GM04504 (cell line): ENCODE measurements at regions not wholly inside any gene's neighbourhood (a gene's known extent, or its start where the extent isn't known, plus 50 kb on each side); places are given as distances from the start of the nearest gene placed in this dataset.
A peak's percentile ranks its signal among the peaks of the same experiment; 100 is the strongest.
"Not testable (repeated sequence)": the region's sequence is repeated elsewhere in the genome, so short reads cannot be mapped to it uniquely, and the experiment has no call there.

Source experiments
- DNase-seq: peaks from one replicate; pipeline ENCODE4 v3.0.0-alpha.2; 2012; ENCODE audit warnings: low read depth

DNA sequence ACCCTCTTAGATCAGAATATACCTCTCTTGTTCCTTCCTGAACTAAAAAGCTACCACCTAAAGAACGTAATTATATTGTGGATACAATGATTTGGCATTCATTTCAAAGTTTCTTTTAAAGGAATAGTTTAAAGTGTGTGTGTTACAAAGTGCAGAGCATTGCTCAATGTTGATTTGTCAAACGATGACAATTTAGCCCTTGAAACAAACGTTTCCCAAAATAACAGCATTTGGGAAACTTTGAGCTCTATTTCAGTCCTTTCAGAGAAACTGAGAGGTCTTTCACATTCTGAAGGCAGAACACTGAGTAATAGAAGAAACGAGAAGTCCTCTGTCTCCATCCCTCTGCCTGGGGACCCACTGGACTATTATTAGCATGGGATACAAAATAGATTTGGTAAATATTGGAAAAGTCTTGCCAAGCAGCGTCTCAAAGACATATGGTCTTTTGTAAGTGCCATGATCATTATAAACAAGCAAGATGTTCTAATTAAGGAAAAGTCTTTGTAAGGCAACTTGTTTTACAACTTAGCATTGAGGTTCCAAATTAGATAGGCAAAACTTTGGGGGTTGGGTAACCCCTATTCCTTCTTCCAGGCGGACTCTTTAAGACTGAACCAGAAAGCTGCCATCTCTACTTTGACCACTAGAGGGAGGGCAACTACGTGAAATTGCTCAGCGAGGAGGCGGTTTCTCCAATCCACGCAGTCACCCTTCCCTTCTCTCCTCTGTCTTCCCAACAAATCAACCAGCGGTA is 208.8 kb downstream of the RNF144B start:
- peak; percentile 28 for DNase-seq

DNA sequence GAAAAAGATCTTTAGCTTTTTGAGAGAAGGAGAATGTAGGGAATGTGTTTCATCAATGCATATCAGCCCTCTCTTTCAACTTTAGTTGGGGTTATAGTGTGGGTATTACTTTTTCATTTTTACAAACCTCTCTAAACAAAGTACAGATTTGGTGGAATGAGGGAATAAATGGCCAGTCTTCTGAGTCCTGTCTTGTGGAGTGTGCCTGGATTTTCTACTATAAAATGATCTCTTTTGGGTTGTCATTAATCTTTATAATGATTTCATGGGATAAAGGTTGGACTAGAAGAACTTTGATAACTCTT is 209.3 kb downstream of the RNF144B start:
- DNase-seq = no peak

DNA sequence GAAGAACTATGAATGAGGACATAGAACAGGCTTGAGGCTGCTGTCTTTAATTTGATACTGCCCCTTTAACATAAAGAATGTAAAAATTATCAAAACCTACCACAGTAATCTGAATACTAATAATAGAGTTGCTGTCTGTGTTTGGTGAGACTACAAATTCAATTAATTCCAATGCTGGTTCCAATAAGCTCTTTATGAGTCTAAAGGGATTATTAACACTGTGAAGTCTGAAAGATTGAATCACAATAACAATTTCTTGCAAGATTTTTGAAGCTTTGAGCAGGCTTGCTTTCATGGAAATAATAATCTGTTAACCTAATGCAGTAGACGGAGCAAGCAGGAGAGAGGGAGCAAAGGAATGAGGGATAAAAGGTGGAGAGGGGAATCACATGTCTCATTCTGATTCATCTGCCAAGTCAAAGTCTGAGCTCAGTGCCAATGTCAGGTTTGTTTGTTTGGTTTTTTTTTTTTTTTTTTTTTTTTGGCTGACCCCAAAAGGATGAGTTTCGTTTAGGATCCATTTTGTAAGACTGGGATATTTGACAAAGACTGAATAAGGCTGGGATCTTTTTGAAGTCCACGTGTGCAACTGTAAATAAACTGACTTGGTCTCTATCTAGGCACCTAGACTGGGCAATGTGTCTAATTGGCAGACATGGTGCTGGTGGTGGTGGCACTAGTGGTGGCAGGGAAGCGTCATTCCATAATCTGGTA is 211.6 kb downstream of the RNF144B start:
- no peak for DNase-seq

DNA sequence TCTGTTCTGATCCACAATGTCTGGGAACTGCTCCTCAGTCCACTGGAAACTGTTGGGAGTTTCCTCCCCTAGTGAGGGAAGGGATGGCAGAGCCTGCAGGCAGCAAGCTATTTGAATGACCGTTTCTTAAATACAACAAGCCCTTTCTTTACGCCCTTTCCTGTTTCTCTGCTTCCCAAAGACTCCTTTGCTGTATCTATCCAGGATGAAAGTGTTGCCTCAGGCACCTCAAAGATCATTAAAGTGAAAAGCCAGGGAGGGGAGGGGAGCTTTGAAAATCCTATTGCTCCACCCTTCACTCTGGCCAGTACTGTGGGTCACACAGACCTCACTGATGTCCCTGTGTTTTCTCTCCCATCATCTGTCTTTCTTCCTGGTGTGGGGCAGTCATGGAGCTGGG is 213.1 kb downstream of the RNF144B start:
- DNase-seq = no peak

DNA sequence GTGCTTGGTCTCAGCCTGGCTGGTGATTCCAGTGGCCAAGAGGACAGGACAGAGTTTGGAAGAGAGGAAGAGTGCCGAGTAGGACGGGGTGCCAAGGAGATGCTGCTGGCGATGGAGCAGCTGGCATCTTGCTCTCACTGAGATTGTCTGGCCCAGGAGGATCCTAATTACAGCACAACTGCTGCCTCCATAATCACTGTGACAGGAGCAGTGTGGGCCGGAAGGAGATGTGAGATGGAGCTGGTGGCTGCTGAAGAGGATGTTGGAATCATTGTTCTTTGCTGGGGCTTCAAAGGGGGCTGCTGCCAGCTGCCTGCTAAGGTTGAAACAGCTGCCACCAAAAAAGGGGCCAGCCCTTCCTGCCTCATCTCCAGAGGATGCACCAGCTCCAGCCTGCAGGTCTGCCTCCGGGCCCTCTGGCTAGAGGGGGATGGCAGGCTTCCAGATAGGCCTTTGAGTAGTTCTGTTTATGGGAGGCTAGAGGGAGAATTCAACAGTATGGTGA is 214.4 kb downstream of the RNF144B start:
- DNase-seq = no peak

DNA sequence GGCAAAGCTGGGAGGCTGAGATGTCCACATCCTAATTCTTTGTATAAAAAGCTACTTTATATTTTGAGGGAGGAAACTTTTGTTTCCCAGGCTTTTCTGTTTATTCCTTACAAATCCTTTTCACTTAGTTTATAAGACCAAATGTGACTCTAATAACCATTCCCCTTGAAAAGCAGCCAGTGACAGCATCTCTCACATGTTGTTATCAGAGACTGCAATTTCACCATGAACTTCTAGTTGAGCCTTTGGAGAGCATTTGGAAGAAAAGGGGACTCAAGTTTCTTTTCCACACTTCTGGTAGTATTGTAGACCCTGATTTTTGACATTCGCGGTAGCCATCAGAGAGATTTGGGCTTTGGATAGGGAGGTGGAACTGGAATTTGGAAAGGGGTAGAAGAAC is 215.8 kb downstream of the RNF144B start:
- DNase-seq = no peak

DNA sequence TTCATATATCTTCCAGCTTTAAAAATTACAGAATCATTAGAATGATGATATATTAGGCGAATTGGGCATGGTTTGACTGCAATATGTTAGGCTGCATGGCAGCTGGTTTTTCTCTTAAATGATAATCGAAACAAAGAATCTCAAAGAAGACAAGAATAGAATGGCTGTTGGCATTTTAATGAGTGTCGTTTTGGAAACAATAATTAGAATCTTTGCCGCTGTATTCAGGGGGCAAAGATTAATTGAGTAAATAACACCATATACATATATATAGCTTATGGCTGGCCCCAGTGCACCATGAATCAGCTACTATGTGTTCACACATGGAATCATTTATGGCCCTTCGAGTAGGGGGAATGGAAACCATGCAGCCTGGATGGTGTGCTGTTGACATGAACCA is 216.2 kb downstream of the RNF144B start:
- no peak for DNase-seq

DNA sequence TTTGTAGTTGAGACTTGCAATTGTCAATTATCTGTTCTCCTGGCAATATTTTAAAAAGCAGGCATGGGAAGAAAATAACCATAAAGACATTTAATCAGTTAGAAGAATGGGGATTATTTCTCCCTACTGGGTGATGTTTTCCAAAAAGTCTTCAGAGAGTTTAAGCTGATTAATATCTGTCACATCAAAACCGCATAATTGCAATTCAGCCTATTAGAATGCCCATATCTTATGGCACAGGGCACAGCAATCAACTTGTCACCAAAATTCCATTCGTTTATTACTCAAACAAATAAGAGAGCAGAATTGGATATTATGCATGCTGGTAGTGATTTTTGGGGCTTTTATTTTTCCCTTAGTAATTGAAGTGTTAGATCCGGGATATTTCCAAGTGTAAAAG is 218.7 kb downstream of the RNF144B start:
- no peak for DNase-seq

DNA sequence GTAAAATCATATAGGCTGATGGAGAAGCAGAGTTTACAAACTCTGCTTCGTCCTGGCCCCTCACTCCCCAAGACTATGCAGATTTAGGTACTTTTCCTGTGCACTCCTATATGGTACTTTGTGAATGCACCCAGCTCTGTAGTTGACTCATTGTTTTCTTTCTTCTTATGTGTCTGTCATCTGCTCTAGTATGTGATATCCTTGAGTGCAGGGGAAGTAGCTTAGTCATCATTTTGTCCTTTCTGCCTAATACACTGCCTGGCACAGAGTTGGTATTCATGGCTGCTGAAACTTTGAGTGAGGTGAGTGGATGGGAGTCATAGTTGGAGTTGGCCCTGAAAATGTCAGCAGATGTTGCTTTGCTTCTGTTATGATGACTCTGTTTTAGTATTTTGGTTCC is 222.6 kb downstream of the RNF144B start:
- no peak for DNase-seq

DNA sequence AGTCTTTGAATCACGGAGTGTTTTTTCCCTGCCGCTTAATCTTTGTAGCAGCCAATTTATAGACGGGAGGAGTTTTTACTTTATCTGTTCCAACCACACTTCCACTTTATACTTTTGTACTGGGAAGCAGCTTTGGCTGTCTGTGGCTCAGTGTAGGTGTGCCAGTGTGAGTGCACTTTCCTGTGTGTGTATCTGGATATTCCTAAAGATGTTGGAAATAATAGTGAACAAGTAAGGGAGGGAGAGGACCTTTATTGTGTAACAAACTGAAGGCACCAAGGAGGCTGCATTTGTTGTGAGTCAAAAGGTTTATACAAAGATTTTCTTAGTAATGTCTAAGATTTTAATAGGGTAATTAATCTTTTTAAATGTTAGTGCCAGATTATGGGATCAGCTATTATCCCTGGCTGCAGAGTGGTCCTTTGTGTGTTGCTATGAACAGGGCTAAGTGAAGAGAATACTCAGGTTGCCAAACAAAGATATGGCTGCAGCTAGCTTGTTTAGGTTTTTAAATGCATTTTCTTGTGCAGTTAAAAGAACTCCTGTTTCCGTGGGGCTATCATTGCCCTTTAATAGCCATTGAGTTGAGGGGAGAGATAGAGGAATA is 226.3 kb downstream of the RNF144B start:
- no peak for DNase-seq

DNA sequence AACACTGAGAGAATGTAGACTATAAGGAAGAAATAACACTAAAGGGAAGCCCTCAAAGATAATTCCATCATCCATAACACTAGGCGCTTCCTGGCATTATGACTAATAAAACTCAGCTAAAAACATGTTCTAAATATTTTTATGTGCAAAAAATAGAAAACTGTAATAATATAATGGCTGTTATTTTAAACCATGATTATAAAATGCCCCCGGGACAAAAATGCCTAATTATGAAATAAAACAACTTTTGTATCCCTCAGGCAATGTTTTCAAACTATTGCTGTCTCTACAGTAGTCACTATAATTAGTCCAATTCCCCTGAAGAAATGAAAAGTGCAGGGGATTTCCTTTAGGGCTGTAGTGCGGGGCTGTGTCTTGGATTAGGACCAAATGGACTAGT is 242.4 kb downstream of the RNF144B start:
- DNase-seq = no peak

DNA sequence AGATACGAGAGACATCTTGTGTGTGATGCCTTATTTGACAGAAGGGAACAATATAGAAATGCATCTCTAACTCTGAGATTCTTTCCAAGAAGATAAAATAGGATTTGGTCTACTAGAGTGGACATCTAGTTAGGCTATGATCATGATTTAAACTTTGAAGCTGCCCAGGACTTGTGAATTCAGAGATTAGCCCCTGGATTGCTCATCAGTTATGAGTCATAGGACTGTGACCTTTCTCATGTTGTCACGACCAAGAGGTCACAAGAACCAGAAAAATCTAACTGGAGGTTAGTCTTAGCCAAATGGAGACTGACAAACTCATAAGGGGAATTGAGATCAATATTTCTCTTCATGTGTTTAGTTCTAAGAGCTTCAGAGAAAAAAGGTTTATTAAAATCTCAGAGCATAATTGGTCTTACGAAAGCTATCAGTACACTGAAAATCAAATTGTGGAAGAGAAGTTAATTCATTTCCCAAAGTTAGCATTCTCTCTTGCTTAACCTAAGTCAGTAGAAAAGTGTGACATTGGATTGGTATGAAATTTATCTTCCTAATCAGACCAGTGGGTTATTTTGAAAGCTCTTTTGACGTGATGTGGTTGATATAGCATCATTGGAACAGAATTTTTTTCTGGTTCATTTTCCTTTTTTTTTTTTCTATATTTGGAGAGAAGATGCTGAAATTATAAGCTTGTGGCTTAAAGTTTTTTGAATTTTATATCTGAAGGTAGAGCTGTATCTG is 245.7 kb downstream of the RNF144B start:
- DNase-seq = peak; percentile 1

DNA sequence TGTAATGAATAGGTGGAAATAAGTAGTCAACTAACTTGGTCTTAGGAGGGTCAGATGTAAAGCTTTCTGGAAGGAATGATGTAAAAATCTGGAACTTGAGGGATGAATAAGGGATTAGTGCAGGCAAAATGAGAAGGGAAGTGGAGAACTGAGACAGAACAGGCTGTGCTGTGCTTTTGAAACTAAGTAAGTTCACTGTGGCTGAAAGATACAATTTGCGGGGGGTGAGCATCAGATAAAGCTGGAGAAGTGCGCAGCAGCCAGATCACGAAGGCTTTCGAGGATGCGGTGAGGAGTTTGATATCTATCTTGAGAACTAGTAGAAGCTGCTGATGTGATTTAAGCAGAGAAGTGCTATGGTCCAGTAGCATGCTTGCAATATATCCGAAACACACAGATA is 247.8 kb downstream of the RNF144B start:
- DNase-seq = no peak

DNA sequence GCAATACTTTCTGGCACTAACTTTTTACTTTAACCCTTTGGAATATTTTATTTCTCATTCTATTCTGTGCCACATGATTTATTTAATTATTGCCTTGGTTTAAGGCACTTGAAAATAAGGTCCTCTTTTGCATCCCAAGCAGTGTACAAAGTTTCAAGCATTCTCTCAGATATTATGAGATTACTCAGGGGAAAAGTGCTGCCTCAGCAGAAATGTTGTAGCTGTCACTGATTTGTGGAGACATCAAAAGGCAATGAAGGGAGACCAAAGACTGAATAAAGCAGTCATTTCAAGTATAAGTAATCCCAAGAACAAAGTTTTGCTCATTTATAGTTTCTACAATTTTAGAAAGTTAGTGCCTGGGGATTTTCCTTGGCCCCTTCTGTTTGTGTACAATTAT is 253.0 kb downstream of the RNF144B start:
- no peak for DNase-seq

DNA sequence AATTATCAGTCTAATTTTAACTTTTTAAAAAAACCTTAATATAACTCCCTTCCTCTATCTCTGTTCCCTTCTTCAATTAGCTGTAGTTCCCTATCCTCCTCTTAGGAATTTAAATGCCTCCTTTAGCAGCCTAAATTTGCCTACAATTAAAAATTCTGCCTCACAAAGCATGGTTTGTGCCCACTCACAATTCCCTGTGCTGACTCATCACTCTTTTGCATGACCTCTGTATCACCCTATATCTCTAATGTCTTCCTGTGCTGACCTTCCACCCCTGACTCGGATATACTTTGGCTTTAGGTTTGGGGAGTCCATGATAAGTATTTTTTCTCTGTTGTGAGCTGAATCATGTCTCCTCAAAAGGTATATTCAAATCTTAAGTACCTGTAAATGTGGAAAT is 253.6 kb downstream of the RNF144B start:
- no peak for DNase-seq

DNA sequence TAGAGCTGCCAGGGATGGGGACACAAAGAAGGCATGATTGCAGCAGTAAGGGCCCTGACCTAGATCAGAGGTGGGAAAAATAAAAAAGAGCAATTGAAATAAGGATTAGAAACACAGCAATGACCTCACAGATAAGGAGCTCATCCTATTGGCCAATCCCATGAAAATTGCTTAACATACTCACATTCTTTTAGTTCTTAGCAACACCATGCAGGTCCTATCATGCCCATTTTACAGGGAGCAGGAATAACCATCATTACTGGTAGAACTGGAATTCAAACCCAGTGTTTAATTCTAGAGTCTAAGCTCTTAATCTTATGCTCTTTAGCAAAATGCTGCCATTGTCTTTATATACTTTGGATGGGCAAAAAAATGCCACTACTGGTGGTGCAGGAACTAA is 267.7 kb downstream of the RNF144B start:
- DNase-seq = no peak

DNA sequence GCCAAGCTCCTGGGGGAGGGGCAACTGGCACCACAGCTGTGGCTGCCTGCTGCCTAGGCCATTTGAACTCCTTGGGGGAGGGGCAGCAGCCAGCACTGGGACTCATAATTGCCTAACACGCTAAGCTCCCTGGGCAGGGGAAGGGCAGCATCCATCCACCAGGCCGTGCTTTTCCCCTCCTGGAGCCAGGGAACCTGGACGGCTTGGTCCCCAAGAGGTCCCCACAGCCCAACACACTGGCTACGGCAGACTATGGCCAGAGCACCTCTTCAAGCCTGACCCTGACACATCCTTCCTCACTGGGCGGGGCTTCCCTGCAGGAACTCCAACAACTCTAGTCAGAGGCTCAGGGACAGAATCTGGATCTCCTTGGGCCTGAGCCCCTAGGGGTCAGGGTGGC is 269.4 kb downstream of the RNF144B start:
- no peak for DNase-seq

DNA sequence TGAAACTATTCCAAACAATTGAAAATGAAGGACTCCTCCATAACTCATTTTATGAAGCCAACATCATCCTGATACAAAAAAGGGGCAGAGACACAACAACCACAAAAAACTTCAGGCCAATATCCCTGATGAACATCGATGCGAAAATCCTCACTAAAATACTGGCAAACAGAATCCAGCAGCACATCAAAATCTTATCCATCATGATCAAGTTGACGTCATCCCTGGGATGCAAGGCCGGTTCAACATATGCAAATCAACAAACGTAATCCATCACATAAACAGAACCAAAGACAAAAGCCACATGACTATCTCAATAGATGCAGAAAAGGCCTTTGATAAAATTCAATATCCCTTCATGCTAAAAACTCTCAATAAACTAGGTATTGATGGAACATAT is 272.8 kb downstream of the RNF144B start:
- not testable (repeated sequence) for DNase-seq

DNA sequence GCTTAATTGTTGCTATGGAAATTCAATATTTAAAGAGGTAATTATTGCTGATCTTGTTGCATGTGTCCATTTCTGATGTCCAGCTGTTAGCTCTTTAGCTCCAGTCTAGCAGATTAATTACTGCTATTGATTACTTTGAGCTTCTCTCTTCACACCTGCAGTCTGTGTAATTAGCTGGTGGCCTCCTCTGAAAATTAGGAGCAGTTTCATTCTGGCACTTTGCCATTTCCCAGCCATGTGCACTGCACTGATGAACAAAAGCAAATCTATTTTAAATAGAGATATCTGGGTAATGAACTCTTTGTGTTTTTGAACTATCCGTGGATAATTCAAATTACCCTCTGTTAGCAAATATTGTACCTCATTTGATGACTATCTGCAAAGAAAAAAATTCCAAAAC is 275.9 kb downstream of the RNF144B start:
- no peak for DNase-seq

DNA sequence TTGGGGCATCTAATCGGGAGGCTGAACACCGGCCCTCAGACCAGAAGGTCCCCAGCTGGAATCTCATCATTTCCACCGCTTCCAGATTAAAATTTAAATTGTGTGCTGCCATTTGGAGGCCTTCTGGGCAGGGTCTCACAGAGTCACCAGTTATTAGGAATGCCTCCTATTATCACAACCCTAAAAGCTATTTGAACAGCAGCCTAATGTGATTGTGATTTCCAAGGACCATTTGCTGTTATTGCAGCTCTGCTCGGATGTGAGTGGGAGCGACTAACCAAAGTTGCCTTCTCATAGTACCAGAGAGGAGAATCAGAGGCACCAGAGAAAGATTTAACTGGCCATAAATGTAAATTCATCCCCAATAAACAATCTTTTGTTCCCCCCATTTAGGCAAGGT is 277.3 kb downstream of the RNF144B start:
- DNase-seq = no peak

DNA sequence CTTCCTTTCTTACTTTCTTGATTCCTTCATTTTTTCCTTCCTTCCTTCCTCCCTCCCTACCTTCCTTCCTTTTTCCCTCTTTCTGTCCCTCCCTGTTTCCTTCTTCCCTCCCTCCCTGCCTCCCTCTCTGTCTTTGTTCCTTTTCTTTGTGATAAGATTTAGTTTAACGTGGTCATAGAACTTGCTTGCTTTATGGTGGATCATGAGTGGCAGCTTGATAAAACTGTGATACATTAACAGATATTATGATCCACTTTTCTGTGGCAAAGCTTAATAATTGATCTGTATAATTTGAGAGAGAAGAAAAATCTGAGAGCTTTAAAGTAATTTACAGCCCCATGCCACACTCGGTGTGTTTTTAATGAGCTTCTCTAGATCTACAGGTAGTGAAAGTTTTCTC is 280.5 kb downstream of the RNF144B start:
- DNase-seq = no peak

DNA sequence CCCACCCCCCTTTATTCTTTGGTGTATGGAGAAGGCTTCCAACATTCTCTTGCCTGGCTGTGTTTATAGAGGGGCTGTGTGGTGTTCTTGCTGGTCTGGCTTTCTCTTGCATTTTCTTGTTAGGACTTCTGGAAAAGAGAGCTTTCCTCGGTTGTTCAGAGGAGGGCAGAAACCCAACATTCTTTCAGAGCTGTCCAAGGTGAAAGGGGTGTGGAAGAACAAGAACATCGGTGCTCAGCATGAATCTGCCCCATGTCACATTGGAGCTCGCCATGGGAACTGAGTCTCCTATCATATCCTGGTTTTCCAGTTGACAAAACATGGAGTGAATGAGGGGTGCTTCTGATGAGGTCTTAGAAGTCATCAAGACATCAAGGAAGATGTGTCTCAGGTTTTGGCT is 281.8 kb downstream of the RNF144B start:
- DNase-seq = no peak

DNA sequence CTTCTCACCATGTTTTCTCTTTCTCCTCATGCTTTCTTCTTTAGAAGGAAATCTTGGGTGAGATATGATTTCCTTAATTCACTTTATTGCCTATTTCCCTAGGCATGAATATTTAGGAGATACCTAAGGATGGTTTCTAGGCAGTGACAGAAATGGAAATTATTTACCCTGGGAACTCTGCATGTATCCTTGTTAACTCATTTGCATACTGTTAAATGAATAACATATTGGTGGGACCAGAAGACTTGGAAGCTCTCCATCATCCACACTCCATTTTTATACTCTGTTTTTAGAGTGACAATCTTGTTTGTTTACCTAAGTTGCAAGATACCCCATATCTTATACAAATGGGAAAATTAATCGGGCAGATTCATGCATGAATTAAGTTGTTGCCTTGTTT is 285.7 kb downstream of the RNF144B start:
- DNase-seq = no peak
